OCI-LY7 (cell line): ENCODE measurements at regions not wholly inside any gene's neighbourhood (a gene's known extent, or its start where the extent isn't known, plus 50 kb on each side); places are given as distances from the start of the nearest gene placed in this dataset.

Source experiments
- BruUV-seq: library from RNA; stranded (reverse); fragments of 400-500 nt; replicated peaks from 2 replicates; lab custom pipeline; 2021; lab: Mats Ljungman, UMichigan
- CTCF ChIA-PET: fragments of 300-600 bp; sonication (Branson Sonifier 250); formaldehyde crosslinking; loops from one replicate; lab custom pipeline; 2022; ENCODE audit warnings: antibody characterized with exemption; ENCODE audit not compliant: unreplicated experiment; lab: Charles Lee
- POLR2A ChIA-PET: fragments of 300-600 bp; sonication (Branson Sonifier 250); formaldehyde crosslinking; loops from one replicate; lab custom pipeline; 2022; ENCODE audit warnings: antibody characterized with exemption; lab: Charles Lee
- DNase-seq: peaks from one replicate; pipeline ENCODE4 v3.0.0-alpha.2; 2015; ENCODE audit warnings: low spot score
- H2AFZ ChIP-seq: fragments of 200-600 bp; sonication (generic), shearing (Covaris generic); 2 replicates; pipeline ENCODE4 v1.6.1; 2014; ENCODE audit warnings: mild to moderate bottlenecking, antibody characterized with exemption, low read length, moderate library complexity
- H3K27ac ChIP-seq: fragments of 200-600 bp; sonication (generic); 2 replicates; pipeline ENCODE4 v1.5.1; 2014; ENCODE audit warnings: mixed run types, low read depth, mild to moderate bottlenecking, moderate library complexity, low read length, inconsistent platforms; ENCODE audit not compliant: poor library complexity, severe bottlenecking
- H3K36me3 ChIP-seq: fragments of 200-600 bp; sonication (generic); 2 replicates; pipeline ENCODE4 v1.6.1; 2014; ENCODE audit warnings: mild to moderate bottlenecking, antibody characterized with exemption, low read length, moderate library complexity, mixed read lengths; ENCODE audit not compliant: insufficient read depth
- H3K4me1 ChIP-seq: fragments of 200-600 bp; sonication (generic); 2 replicates; pipeline ENCODE4 v1.5.1; 2014; ENCODE audit warnings: mild to moderate bottlenecking, low read length; ENCODE audit not compliant: insufficient read depth, poor library complexity, severe bottlenecking
- H3K4me2 ChIP-seq: fragments of 200-600 bp; sonication (generic); 2 replicates; pipeline ENCODE4 v1.6.1; 2014; ENCODE audit warnings: mild to moderate bottlenecking, low read length
- H3K4me3 ChIP-seq: fragments of 200-600 bp; sonication (generic); 2 replicates; pipeline ENCODE4 v1.5.1; 2014; ENCODE audit warnings: mild to moderate bottlenecking, low read depth, low read length; ENCODE audit not compliant: poor library complexity, severe bottlenecking
- H3K79me2 ChIP-seq: fragments of 200-600 bp; sonication (generic); 2 replicates; pipeline ENCODE4 v1.6.1; 2016; ENCODE audit warnings: low read depth, mild to moderate bottlenecking, low read length, moderate library complexity, mixed read lengths; ENCODE audit not compliant: insufficient read depth
- H3K9me2 ChIP-seq: fragments of 200-600 bp; sonication (generic); 2 replicates; pipeline ENCODE4 v1.6.1; 2016; ENCODE audit warnings: mild to moderate bottlenecking, low read length, mixed read lengths; ENCODE audit not compliant: insufficient read depth
- H3K9me3 ChIP-seq: fragments of 200-600 bp; sonication (generic); 2 replicates; pipeline ENCODE4 v1.6.1; 2014; ENCODE audit warnings: mild to moderate bottlenecking, mixed run types, low read length, mixed read lengths
- H4K20me1 ChIP-seq: fragments of 200-600 bp; sonication (generic); 2 replicates; pipeline ENCODE4 v1.6.1; 2014; ENCODE audit warnings: mild to moderate bottlenecking, antibody characterized with exemption, low read length, moderate library complexity, mixed read lengths; ENCODE audit not compliant: insufficient read depth
- EZH2phosphoT487 ChIP-seq: fragments of 200-600 bp; sonication (generic); IDR thresholded peaks from 2 replicates; pipeline ENCODE4 v1.6.1; 2018; ENCODE audit warnings: low read depth, borderline replicate concordance, mild to moderate bottlenecking, mixed run types, antibody characterized with exemption, low read length, moderate library complexity, mixed read lengths
- intact Hi-C: fragments of 100-400 bp; cut with micrococcal nuclease; formaldehyde crosslinking; loops from one replicate; pipeline ENCODE4 v1.10.0; 2022; ENCODE audit not compliant: unreplicated experiment
- TF ChIP-seq, protein P1 (sequence below): fragments of 200-600 bp; sonication (generic); conservative IDR thresholded peaks from 2 replicates; pipeline ENCODE4 v1.5.1; 2014; ENCODE audit warnings: mild to moderate bottlenecking, antibody characterized with exemption, low read length, moderate library complexity, mixed read lengths

DNA sequence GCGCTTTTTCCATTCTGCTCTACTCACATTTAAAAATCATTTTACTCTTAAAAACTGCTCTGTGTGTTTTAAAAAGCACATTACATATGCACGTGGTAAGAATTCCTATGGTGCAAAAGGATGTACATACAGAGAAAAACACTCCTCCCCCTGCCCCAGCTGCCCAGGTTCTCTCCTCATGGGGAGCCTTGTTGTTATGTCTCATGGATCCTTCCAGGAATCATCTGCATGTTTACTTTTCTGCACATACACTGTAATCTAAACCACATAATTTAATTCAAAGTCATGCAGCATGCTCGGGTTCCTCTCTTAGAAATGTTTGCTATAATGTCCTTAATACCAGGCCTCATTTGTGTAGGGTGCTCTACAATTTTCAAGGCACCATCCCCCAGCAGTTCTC, 243.3 kb downstream of the LOXHD1 start:
- H3K4me3 ChIP-seq = no peak overlapping the region
- H4K20me1 ChIP-seq = no peaks in the 10 kb centered on the region
- H3K9me3 ChIP-seq = no peaks in the 10 kb centered on the region
- H3K4me2 ChIP-seq = no peak overlapping the region
- no peaks in the 10 kb centered on the region for H3K4me1 ChIP-seq
- CTCF ChIA-PET = no interaction called here
- no peak overlapping the region for H2AFZ ChIP-seq
- H3K36me3 ChIP-seq = no peaks in the 10 kb centered on the region
- no peak for DNase-seq
- no peaks in the 10 kb centered on the region for H3K9me2 ChIP-seq
- intact Hi-C loops = no loop called here
- POLR2A ChIA-PET = no interaction called here
- TF ChIP-seq, protein P1, sequence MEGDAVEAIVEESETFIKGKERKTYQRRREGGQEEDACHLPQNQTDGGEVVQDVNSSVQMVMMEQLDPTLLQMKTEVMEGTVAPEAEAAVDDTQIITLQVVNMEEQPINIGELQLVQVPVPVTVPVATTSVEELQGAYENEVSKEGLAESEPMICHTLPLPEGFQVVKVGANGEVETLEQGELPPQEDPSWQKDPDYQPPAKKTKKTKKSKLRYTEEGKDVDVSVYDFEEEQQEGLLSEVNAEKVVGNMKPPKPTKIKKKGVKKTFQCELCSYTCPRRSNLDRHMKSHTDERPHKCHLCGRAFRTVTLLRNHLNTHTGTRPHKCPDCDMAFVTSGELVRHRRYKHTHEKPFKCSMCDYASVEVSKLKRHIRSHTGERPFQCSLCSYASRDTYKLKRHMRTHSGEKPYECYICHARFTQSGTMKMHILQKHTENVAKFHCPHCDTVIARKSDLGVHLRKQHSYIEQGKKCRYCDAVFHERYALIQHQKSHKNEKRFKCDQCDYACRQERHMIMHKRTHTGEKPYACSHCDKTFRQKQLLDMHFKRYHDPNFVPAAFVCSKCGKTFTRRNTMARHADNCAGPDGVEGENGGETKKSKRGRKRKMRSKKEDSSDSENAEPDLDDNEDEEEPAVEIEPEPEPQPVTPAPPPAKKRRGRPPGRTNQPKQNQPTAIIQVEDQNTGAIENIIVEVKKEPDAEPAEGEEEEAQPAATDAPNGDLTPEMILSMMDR = no peak
- no peak for TF ChIP-seq EZH2phosphoT487
- BruUV-seq = no TSS peak
- no peaks in the 10 kb centered on the region for H3K79me2 ChIP-seq
- no peak overlapping the region for H3K27ac ChIP-seq

DNA sequence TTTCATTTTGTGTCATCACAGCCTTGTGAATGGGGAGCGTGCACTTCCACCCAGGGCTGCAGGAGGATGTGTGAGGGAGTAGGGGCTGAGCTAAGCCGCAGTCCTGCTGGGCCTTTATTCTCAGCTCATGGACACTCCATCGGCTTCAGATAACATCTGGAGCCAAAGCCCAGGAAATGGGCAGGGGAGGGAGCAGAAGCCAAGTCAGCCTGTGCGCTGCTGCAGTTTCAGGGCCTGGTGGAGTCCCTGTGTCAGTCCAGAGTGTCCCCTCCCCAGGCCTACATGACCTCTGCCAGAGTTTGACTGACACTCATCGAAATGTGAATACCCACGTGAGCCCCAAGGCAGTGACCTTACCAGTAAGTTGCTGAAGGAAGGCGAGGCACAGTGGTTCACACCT, 242.2 kb downstream of the LOXHD1 start:
- intact Hi-C loops = no loop called here
- no peaks in the 10 kb centered on the region for H3K9me3 ChIP-seq
- no peaks in the 10 kb centered on the region for H3K79me2 ChIP-seq
- no peaks in the 10 kb centered on the region for H3K9me2 ChIP-seq
- ChIA-PET CTCF (no interaction called here), POLR2A (no interaction called here)
- no peak for DNase-seq
- no TSS peak for BruUV-seq
- no peak overlapping the region for H2AFZ ChIP-seq
- H3K27ac ChIP-seq = no peak overlapping the region
- no peak overlapping the region for H3K4me3 ChIP-seq
- TF ChIP-seq, protein P1 = no peak
- no peak for TF ChIP-seq EZH2phosphoT487
- H3K36me3 ChIP-seq = no peaks in the 10 kb centered on the region
- no peak overlapping the region for H3K4me2 ChIP-seq
- H4K20me1 ChIP-seq = no peaks in the 10 kb centered on the region
- no peaks in the 10 kb centered on the region for H3K4me1 ChIP-seq

DNA sequence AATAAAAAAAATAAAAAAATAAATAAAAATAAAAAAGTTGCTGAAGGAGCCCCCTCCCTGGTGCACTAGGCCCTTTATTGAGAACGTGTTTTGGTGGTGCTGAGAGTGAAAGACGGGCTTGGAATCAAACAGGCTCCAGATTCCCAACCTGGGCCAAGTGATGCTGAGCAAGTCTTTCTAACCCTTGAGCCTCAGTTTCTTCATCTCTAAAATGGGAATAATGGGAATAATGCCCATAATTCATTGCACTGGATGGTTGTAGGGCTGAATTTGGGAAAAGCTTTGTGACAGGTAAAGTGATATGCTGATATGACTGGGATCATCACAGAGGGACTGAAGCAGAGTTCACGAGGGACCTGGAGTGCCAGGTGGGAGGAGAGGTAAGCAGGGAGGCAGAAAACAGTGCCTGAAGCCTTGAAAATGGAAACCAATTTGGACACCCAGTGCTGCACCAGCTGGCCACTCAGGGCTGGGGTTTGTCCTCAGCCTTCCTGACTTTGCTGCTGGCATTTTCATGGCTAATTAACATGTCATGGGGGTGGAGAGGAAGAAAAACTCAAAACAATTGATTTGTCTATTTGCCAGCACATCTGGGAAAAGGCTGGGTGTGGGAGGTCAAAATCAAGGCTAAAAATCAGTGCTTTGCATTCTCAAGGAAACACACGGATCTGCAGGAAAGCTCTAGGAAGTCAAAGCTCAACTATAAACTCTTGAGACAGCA, 241.3 kb downstream of the LOXHD1 start:
- no peak overlapping the region for H2AFZ ChIP-seq
- no peaks in the 10 kb centered on the region for H3K36me3 ChIP-seq
- intact Hi-C loops = no loop called here
- H3K9me2 ChIP-seq = no peaks in the 10 kb centered on the region
- no peak for DNase-seq
- no peaks in the 10 kb centered on the region for H3K79me2 ChIP-seq
- H4K20me1 ChIP-seq = no peaks in the 10 kb centered on the region
- TF ChIP-seq, protein P1 = no peak
- ChIA-PET POLR2A (no interaction called here), CTCF (no interaction called here)
- no TSS peak for BruUV-seq
- H3K27ac ChIP-seq = no peak overlapping the region
- no peak overlapping the region for H3K4me2 ChIP-seq
- no peak overlapping the region for H3K4me3 ChIP-seq
- H3K9me3 ChIP-seq = no peaks in the 10 kb centered on the region
- no peaks in the 10 kb centered on the region for H3K4me1 ChIP-seq
